H1 (cell line): ENCODE measurements at regions not wholly inside any gene's neighbourhood (a gene's known extent, or its start where the extent isn't known, plus 50 kb on each side); places are given as distances from the start of the nearest gene placed in this dataset.

Experiments used
- RBBP5 ChIP-seq: IDR thresholded peaks from 2 replicates; pipeline ENCODE4 v1.7.1; 2012; ENCODE audit warnings: low read depth, mild to moderate bottlenecking, inconsistent platforms, low read length, moderate library complexity, borderline replicate concordance

- no peak for TF ChIP-seq RBBP5
These were observed 62.1 kb upstream of the CADM1 start (continued) for GRCh38 chr11:115566180-115566764.
